GM12864 (cell line): ENCODE measurements at regions not wholly inside any gene's neighbourhood (a gene's known extent, or its start where the extent isn't known, plus 50 kb on each side); places are given as distances from the start of the nearest gene placed in this dataset.

Experiments
- DNase-seq: peaks from one replicate; pipeline ENCODE4 v3.0.0-alpha.2; 2011; ENCODE audit warnings: low read depth
- H3K4me3 ChIP-seq: 2 replicates; pipeline ENCODE4 v1.5.1; 2011; ENCODE audit warnings: mild to moderate bottlenecking, low read depth, low read length, control low read depth
- CTCF ChIP-seq: IDR thresholded peaks from 2 replicates; pipeline ENCODE4 v1.5.1; 2011; ENCODE audit warnings: low read depth, mild to moderate bottlenecking, moderate library complexity, low read length, control low read depth, inconsistent platforms; ENCODE audit errors: missing control alignments

GRCh38 chr10:78798976-78799730 is 269.6 kb upstream of the ZMIZ1 start:
- no peak overlapping the region for H3K4me3 ChIP-seq
- TF ChIP-seq CTCF = no peak
- no peak for DNase-seq

GRCh38 chr10:78800006-78800405 is 268.8 kb upstream of the ZMIZ1 start:
- no peak overlapping the region for H3K4me3 ChIP-seq
- TF ChIP-seq CTCF = no peak
- DNase-seq = no peak

- TF ChIP-seq CTCF = no peak
- H3K4me3 ChIP-seq = no peak overlapping the region
- DNase-seq = no peak
These were observed 268.0 kb upstream of the ZMIZ1 start for GRCh38 chr10:78800535-78801320.

GRCh38 chr10:78802431-78802830 is 266.3 kb upstream of the ZMIZ1 start:
- no peak for DNase-seq
- TF ChIP-seq CTCF = no peak
- no peak overlapping the region for H3K4me3 ChIP-seq

- no peak for TF ChIP-seq CTCF
- DNase-seq = no peak
These were observed 265.9 kb upstream of the ZMIZ1 start for GRCh38 chr10:78802866-78803265.

GRCh38 chr10:78803710-78804109 is 265.1 kb upstream of the ZMIZ1 start:
- no peak for DNase-seq
- TF ChIP-seq CTCF = no peak
- no peak overlapping the region for H3K4me3 ChIP-seq

More at GRCh38 chr10:78802866-78803265, 265.9 kb upstream of the ZMIZ1 start:
- no peak overlapping the region for H3K4me3 ChIP-seq
